DND-41 (cell line): ENCODE measurements at regions not wholly inside any gene's neighbourhood (a gene's known extent, or its start where the extent isn't known, plus 50 kb on each side); places are given as distances from the start of the nearest gene placed in this dataset.

Source experiments
- CTCF ChIP-seq: IDR thresholded peaks from 2 replicates; pipeline ENCODE4 v1.5.1; 2012; ENCODE audit warnings: borderline replicate concordance, low read length, moderate library complexity, mild to moderate bottlenecking; ENCODE audit not compliant: poor library complexity, severe bottlenecking; ENCODE audit errors: extremely low read depth
- EZH2 ChIP-seq: IDR thresholded peaks from 3 replicates; pipeline ENCODE4 v1.6.1; 2012; ENCODE audit warnings: borderline replicate concordance, low read depth, mild to moderate bottlenecking, moderate library complexity, low read length, inconsistent platforms; ENCODE audit not compliant: severe bottlenecking

GRCh38 chr16:65315081-65315780 is 193.4 kb upstream of the CDH11 start:
- no peak for TF ChIP-seq CTCF
- no peak for TF ChIP-seq EZH2
